Smooth muscle cell (in vitro differentiated cells): ENCODE measurements at regions not wholly inside any gene's neighbourhood (a gene's known extent, or its start where the extent isn't known, plus 50 kb on each side); places are given as distances from the start of the nearest gene placed in this dataset.

Experiments
- DNase-seq: peaks from one replicate; lab custom pipeline; 2025; ENCODE audit not compliant: unreplicated experiment; lab: John Stamatoyannopoulos, UW
- H2AFZ ChIP-seq: fragments of 200-600 bp; sonication (generic); 2 replicates; pipeline ENCODE4 v1.6.0; 2016; ENCODE audit warnings: antibody characterized with exemption, low read depth, mild to moderate bottlenecking
- H3F3A ChIP-seq: fragments of 200-600 bp; sonication (generic); 2 replicates; pipeline ENCODE4 v1.6.0; 2017; ENCODE audit warnings: antibody characterized with exemption, low read depth
- H3K27ac ChIP-seq: fragments of 200-600 bp; sonication (generic); 2 replicates; pipeline ENCODE4 v1.5.1; 2016; ENCODE audit warnings: low read depth, mild to moderate bottlenecking
- H3K27me3 ChIP-seq: fragments of 200-600 bp; sonication (generic); 2 replicates; pipeline ENCODE4 v1.6.1; 2016; ENCODE audit warnings: low read depth, mild to moderate bottlenecking
- H3K36me3 ChIP-seq: fragments of 200-600 bp; sonication (generic); 2 replicates; pipeline ENCODE4 v1.5.1; 2016; ENCODE audit warnings: low read depth
- H3K4me1 ChIP-seq: fragments of 200-600 bp; sonication (generic); 2 replicates; pipeline ENCODE4 v1.5.1; 2016; ENCODE audit warnings: low read depth
- H3K4me2 ChIP-seq: fragments of 200-600 bp; sonication (generic); 2 replicates; pipeline ENCODE4 v1.6.0; 2016; ENCODE audit warnings: mild to moderate bottlenecking
- H3K4me3 ChIP-seq: fragments of 200-600 bp; sonication (generic); 2 replicates; pipeline ENCODE4 v1.5.1; 2016; ENCODE audit warnings: mild to moderate bottlenecking
- H3K79me2 ChIP-seq: fragments of 200-600 bp; sonication (generic); 2 replicates; pipeline ENCODE4 v1.6.0; 2016; ENCODE audit warnings: low read depth, mild to moderate bottlenecking
- H3K9ac ChIP-seq: fragments of 200-600 bp; sonication (generic); 2 replicates; pipeline ENCODE4 v1.6.0; 2016; ENCODE audit warnings: low read depth
- H3K9me3 ChIP-seq: fragments of 200-600 bp; sonication (generic); replicated peaks from 2 replicates; pipeline ENCODE4 v1.5.1; 2016; ENCODE audit warnings: low read depth
- H4K20me1 ChIP-seq: fragments of 200-600 bp; sonication (generic); 2 replicates; pipeline ENCODE4 v1.6.0; 2016; ENCODE audit warnings: low read depth
- WGBS: methylation state at CpG from one replicate; pipeline ENCODE4 v1.1.7; 2016; ENCODE audit warnings: low lambda C conversion rate; 5-methylcytosine and 5-hydroxymethylcytosine counted together
- TF ChIP-seq, protein P1 (sequence below): fragments of 200-600 bp; sonication (generic); IDR thresholded peaks from 2 replicates; pipeline ENCODE4 v1.5.1; 2017; ENCODE audit warnings: borderline replicate concordance, mild to moderate bottlenecking, antibody characterized with exemption; ENCODE audit not compliant: insufficient read depth, poor library complexity, severe bottlenecking

DNA sequence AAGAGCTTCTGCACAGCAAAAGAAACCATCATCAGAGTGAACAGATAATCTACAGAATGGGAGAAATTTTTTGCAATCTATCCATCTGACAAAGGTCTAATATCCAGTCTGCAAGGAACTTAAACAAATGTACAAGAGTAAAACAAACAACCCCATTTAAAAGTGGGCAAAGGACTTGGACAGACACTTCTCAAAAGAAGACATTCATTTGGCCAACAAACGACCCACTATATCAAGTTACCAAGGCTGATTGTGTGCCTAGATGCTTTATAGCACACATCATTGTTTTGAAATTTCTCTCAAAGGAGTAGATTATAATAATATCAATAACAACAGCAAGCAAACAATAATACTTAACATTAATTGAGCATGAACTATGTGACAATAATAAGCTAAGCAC, 117.1 kb downstream of the TFPI2 start:
- H3K9ac ChIP-seq: no peak overlapping the region
- H3K36me3 ChIP-seq: no peaks in the 10 kb centered on the region
- H3K4me1 ChIP-seq: no peaks in the 10 kb centered on the region
- H3K79me2 ChIP-seq: no peaks in the 10 kb centered on the region
- no peak for DNase-seq
- no peaks in the 10 kb centered on the region for H3K27me3 ChIP-seq
- H4K20me1 ChIP-seq: no peaks in the 10 kb centered on the region
- H3F3A ChIP-seq: no peaks in the 10 kb centered on the region
- no peak overlapping the region for H3K4me3 ChIP-seq
- H3K27ac ChIP-seq: no peak overlapping the region
- TF ChIP-seq, protein P1, sequence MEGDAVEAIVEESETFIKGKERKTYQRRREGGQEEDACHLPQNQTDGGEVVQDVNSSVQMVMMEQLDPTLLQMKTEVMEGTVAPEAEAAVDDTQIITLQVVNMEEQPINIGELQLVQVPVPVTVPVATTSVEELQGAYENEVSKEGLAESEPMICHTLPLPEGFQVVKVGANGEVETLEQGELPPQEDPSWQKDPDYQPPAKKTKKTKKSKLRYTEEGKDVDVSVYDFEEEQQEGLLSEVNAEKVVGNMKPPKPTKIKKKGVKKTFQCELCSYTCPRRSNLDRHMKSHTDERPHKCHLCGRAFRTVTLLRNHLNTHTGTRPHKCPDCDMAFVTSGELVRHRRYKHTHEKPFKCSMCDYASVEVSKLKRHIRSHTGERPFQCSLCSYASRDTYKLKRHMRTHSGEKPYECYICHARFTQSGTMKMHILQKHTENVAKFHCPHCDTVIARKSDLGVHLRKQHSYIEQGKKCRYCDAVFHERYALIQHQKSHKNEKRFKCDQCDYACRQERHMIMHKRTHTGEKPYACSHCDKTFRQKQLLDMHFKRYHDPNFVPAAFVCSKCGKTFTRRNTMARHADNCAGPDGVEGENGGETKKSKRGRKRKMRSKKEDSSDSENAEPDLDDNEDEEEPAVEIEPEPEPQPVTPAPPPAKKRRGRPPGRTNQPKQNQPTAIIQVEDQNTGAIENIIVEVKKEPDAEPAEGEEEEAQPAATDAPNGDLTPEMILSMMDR: no peak
- 62% methylated on average over 1 of the region's 1 CpG for WGBS
- H2AFZ ChIP-seq: no peak overlapping the region
- no peaks in the 10 kb centered on the region for H3K9me3 ChIP-seq
- H3K4me2 ChIP-seq: no peak overlapping the region

DNA sequence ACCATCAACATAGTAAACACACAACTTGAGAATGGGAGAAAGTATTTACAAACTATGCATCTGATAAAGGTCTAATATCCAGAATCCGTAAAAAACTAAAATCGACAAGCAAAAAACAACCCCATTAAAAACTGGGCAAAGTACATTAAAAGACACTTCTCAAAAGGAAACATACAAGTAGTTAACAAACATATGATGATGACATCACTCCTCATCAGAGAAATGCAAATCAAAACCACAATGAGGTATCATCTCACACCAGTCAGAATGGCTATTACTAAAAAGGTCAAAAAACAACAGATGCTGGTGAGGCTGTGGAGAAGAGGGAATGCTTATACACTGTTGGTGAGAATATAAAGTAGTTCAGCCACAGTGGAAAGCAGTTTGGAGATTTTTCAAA, 125.1 kb downstream of the TFPI2 start:
- no peak overlapping the region for H3K4me3 ChIP-seq
- no peak overlapping the region for H3K27ac ChIP-seq
- 93% methylated on average over 2 of the region's 2 CpGs for WGBS
- H3K4me2 ChIP-seq: no peak overlapping the region
- TF ChIP-seq, protein P1: no peak
- H3K79me2 ChIP-seq: no peaks in the 10 kb centered on the region
- H3K36me3 ChIP-seq: no peaks in the 10 kb centered on the region
- no peak overlapping the region for H2AFZ ChIP-seq
- no peaks in the 10 kb centered on the region for H3K9me3 ChIP-seq
- H3K9ac ChIP-seq: no peak overlapping the region
- no peaks in the 10 kb centered on the region for H4K20me1 ChIP-seq
- no peaks in the 10 kb centered on the region for H3F3A ChIP-seq
- DNase-seq: no peak
- H3K27me3 ChIP-seq: no peaks in the 10 kb centered on the region
- no peaks in the 10 kb centered on the region for H3K4me1 ChIP-seq

DNA sequence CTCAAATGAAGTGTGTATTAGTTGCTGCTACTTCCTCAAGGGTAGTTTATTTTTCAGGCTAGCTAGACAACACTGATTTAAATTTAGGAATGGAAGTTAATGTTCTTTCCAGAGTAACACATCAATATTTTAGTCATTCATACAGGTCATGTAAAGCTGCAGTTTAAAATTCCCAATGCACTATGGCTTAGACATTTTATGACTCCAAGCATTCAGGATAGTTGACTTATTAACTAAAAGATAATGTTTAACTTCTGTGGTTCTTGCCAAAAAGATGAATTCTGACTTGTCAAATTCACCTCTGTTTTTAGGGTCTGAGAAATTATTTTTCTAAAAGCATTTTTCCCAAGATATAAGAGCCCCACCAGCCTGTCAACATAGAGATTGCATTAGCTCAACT, 131.9 kb downstream of the TFPI2 start:
- TF ChIP-seq, protein P1: no peak
- DNase-seq: no peak
- Histone ChIP-seq H3K4me1 (no peaks in the 10 kb centered on the region), H3K27me3 (no peaks in the 10 kb centered on the region), H3K9me3 (no peaks in the 10 kb centered on the region), H3K4me2 (no peak overlapping the region), H3F3A (no peaks in the 10 kb centered on the region), H2AFZ (no peak overlapping the region), H3K4me3 (no peak overlapping the region), H3K9ac (no peak overlapping the region), H3K36me3 (no peaks in the 10 kb centered on the region), H3K27ac (no peak overlapping the region), H3K79me2 (no peaks in the 10 kb centered on the region), H4K20me1 (no peaks in the 10 kb centered on the region)

DNA sequence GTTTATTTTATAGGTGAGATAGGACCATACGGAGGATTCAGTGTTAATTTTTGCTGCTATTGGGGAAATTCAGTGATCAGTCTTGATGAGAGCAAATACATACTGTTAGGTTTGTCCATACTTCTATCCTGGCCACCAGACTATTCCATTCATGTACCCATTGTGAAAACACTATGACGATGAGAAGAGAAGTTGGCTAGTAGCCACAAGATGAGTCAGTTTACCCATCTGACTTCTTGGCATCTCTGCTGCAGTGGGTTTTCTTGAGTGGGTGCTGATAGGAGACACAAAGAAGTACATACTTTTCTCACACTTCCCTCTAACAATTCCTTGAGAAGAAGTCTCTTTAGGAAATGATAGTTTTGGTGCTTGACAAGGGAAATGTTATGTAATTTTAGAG, 133.1 kb downstream of the TFPI2 start:
- no peaks in the 10 kb centered on the region for H3K36me3 ChIP-seq
- no peak overlapping the region for H3K9ac ChIP-seq
- no peak overlapping the region for H3K4me3 ChIP-seq
- no peaks in the 10 kb centered on the region for H3K27me3 ChIP-seq
- H3F3A ChIP-seq: no peaks in the 10 kb centered on the region
- no peaks in the 10 kb centered on the region for H3K4me1 ChIP-seq
- 75% methylated on average over 2 of the region's 2 CpGs for WGBS
- H4K20me1 ChIP-seq: no peaks in the 10 kb centered on the region
- no peak overlapping the region for H3K27ac ChIP-seq
- H3K9me3 ChIP-seq: no peaks in the 10 kb centered on the region
- H3K4me2 ChIP-seq: no peak overlapping the region
- no peaks in the 10 kb centered on the region for H3K79me2 ChIP-seq
- H2AFZ ChIP-seq: no peak overlapping the region
- TF ChIP-seq, protein P1: no peak
- DNase-seq: no peak
